ENCODE measurements at regions not wholly inside any gene's neighbourhood (a gene's known extent, or its start where the extent isn't known, plus 50 kb on each side); places are given as distances from the start of the nearest gene placed in this dataset.

GRCh38 chr1:87515781-87516180, 187.1 kb downstream of the LMO4 start:
- H3K4ac ChIP-seq (ENCODE audit: low read depth in 1 of 2, low read length in 2 of 2): no peak overlapping the region
- H2BK12ac ChIP-seq (ENCODE audit: low read length in 2 of 2): no peak overlapping the region
- H2AK5ac ChIP-seq (ENCODE audit: low read length, severe bottlenecking): no peak overlapping the region
- DNase-seq: peak; percentile 11
- H4K8ac ChIP-seq (ENCODE audit: low read length): no peak overlapping the region
- no peak overlapping the region for H3K4me2 ChIP-seq (ENCODE audit: low read length, poor library complexity, severe bottlenecking)
- H3K36me3 ChIP-seq (ENCODE audit: control insufficient read depth in 1 of 2, insufficient read depth in 2 of 2, low read depth in 1 of 2, low read length in 2 of 2): no peaks in the 10 kb centered on the region
- H2AFZ ChIP-seq (ENCODE audit: low read depth, low read length): no peak overlapping the region
- no peak overlapping the region for H3K27ac ChIP-seq (ENCODE audit: low read length, poor library complexity, severe bottlenecking)
- no peak overlapping the region for H2BK15ac ChIP-seq (ENCODE audit: low read depth, poor library complexity, severe bottlenecking)
- no peak overlapping the region for H2BK120ac ChIP-seq (ENCODE audit: low read depth, low read length)
- H2BK5ac ChIP-seq (ENCODE audit: low read depth, low read length, poor library complexity, severe bottlenecking): no peak overlapping the region
- H3K9me3 ChIP-seq (ENCODE audit: control insufficient read depth, low read length): no peaks in the 10 kb centered on the region
- no peak overlapping the region for H3K4me3 ChIP-seq (ENCODE audit: insufficient read depth in 1 of 2, low read depth in 1 of 2, low read length in 2 of 2)
- no peak overlapping the region for H3K23ac ChIP-seq (ENCODE audit: low read length in 2 of 2)
- no peak overlapping the region for H3K14ac ChIP-seq (ENCODE audit: low read length in 2 of 2)
- 86% methylated on average over 1 of the region's 1 CpG for WGBS
- H3K18ac ChIP-seq (ENCODE audit: low read depth in 1 of 2, low read length in 2 of 2): no peak overlapping the region
- H3K79me1 ChIP-seq (replicated peaks; ENCODE audit: low read length, poor library complexity, severe bottlenecking): no peaks in the 10 kb centered on the region
- no peaks in the 10 kb centered on the region for H3K4me1 ChIP-seq (ENCODE audit: control insufficient read depth, insufficient read depth, low read depth, low read length)
- no peak overlapping the region for H3K9ac ChIP-seq (ENCODE audit: low read length)
- H3K27me3 ChIP-seq (ENCODE audit: control insufficient read depth in 1 of 2, insufficient read depth in 1 of 2, low read length in 2 of 2): no peaks in the 10 kb centered on the region
- no peak overlapping the region for H4K91ac ChIP-seq (ENCODE audit: low read length)

- Histone ChIP-seq H3K14ac (ENCODE audit: low read length in 2 of 2) (no peak overlapping the region), H3K4me2 (ENCODE audit: low read length, poor library complexity, severe bottlenecking) (no peak overlapping the region)
Measured at GRCh38 chr1:87518794-87519193, 190.1 kb downstream of the LMO4 start.

DNA sequence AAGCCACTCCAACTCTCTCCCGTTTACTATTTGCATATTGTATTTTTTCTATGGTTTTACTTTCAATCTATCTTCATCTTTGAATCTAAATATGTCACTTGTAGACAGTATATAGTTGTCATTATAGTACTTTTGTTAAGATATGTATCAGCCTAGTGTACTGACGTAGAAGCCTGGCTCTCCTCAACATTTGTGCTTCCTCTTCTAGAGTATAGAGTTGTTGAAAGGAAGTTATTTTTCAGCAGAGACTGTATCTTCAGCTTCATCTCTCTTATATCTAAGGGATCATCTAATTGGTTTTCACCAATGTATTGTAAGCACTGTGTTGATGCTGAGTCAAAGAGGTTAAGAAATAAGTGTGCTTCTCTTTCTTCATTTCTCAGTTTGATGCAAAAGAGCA, 192.8 kb downstream of the LMO4 start:
- H3K14ac ChIP-seq (ENCODE audit: low read length in 2 of 2): no peak overlapping the region
- no CpG with 5 or more reads among the region's 2 CpGs for WGBS
- H3K9ac ChIP-seq (ENCODE audit: low read length): no peak overlapping the region

More at GRCh38 chr1:87518794-87519193, 190.1 kb downstream of the LMO4 start:
- Histone ChIP-seq H3K36me3 (ENCODE audit: control insufficient read depth in 1 of 2, insufficient read depth in 2 of 2, low read depth in 1 of 2, low read length in 2 of 2) (no peaks in the 10 kb centered on the region), H3K4me3 (ENCODE audit: insufficient read depth in 1 of 2, low read depth in 1 of 2, low read length in 2 of 2) (no peak overlapping the region), H2BK12ac (ENCODE audit: low read length in 2 of 2) (no peak overlapping the region), H3K9me3 (ENCODE audit: control insufficient read depth, low read length) (no peaks in the 10 kb centered on the region), H3K79me1 (replicated peaks; ENCODE audit: low read length, poor library complexity, severe bottlenecking) (no peaks in the 10 kb centered on the region), H3K4me1 (ENCODE audit: control insufficient read depth, insufficient read depth, low read depth, low read length) (no peaks in the 10 kb centered on the region), H3K9ac (ENCODE audit: low read length) (no peak overlapping the region), H3K27ac (ENCODE audit: low read length, poor library complexity, severe bottlenecking) (no peak overlapping the region), H3K4ac (ENCODE audit: low read depth in 1 of 2, low read length in 2 of 2) (no peak overlapping the region), H3K27me3 (ENCODE audit: control insufficient read depth in 1 of 2, insufficient read depth in 1 of 2, low read length in 2 of 2) (no peaks in the 10 kb centered on the region), H3K18ac (ENCODE audit: low read depth in 1 of 2, low read length in 2 of 2) (no peak overlapping the region), H2BK5ac (ENCODE audit: low read depth, low read length, poor library complexity, severe bottlenecking) (no peak overlapping the region), H2AK5ac (ENCODE audit: low read length, severe bottlenecking) (no peak overlapping the region), H4K8ac (ENCODE audit: low read length) (no peak overlapping the region), H3K23ac (ENCODE audit: low read length in 2 of 2) (no peak overlapping the region), H2BK120ac (ENCODE audit: low read depth, low read length) (no peak overlapping the region), H2BK15ac (ENCODE audit: low read depth, poor library complexity, severe bottlenecking) (no peak overlapping the region), H2AFZ (ENCODE audit: low read depth, low read length) (no peak overlapping the region), H4K91ac (ENCODE audit: low read length) (no peak overlapping the region)
- no peak for DNase-seq
- 90% methylated on average over 1 of the region's 2 CpGs for WGBS

GRCh38 chr1:87523466-87523865, 194.8 kb downstream of the LMO4 start:
- 87% methylated on average over 3 of the region's 3 CpGs for WGBS
- H2BK15ac ChIP-seq (ENCODE audit: low read depth, poor library complexity, severe bottlenecking): no peak overlapping the region
- no peak overlapping the region for H4K91ac ChIP-seq (ENCODE audit: low read length)
- no peaks in the 10 kb centered on the region for H3K79me1 ChIP-seq (replicated peaks; ENCODE audit: low read length, poor library complexity, severe bottlenecking)
- no peak for DNase-seq
- no peak overlapping the region for H3K4me3 ChIP-seq (ENCODE audit: insufficient read depth in 1 of 2, low read depth in 1 of 2, low read length in 2 of 2)
- H3K14ac ChIP-seq (ENCODE audit: low read length in 2 of 2): no peak overlapping the region
- no peak overlapping the region for H3K23ac ChIP-seq (ENCODE audit: low read length in 2 of 2)
- no peak overlapping the region for H2AFZ ChIP-seq (ENCODE audit: low read depth, low read length)
- H2BK120ac ChIP-seq (ENCODE audit: low read depth, low read length): no peak overlapping the region
- H3K4me2 ChIP-seq (ENCODE audit: low read length, poor library complexity, severe bottlenecking): no peak overlapping the region
- H3K4me1 ChIP-seq (ENCODE audit: control insufficient read depth, insufficient read depth, low read depth, low read length): no peaks in the 10 kb centered on the region
- H2BK12ac ChIP-seq (ENCODE audit: low read length in 2 of 2): no peak overlapping the region
- no peaks in the 10 kb centered on the region for H3K9me3 ChIP-seq (ENCODE audit: control insufficient read depth, low read length)
- H3K27ac ChIP-seq (ENCODE audit: low read length, poor library complexity, severe bottlenecking): no peak overlapping the region
- no peak overlapping the region for H3K9ac ChIP-seq (ENCODE audit: low read length)
- no peak overlapping the region for H4K8ac ChIP-seq (ENCODE audit: low read length)
- H3K4ac ChIP-seq (ENCODE audit: low read depth in 1 of 2, low read length in 2 of 2): no peak overlapping the region
- no peaks in the 10 kb centered on the region for H3K27me3 ChIP-seq (ENCODE audit: control insufficient read depth in 1 of 2, insufficient read depth in 1 of 2, low read length in 2 of 2)
- H2AK5ac ChIP-seq (ENCODE audit: low read length, severe bottlenecking): no peak overlapping the region
- H3K36me3 ChIP-seq (ENCODE audit: control insufficient read depth in 1 of 2, insufficient read depth in 2 of 2, low read depth in 1 of 2, low read length in 2 of 2): no peaks in the 10 kb centered on the region
- H2BK5ac ChIP-seq (ENCODE audit: low read depth, low read length, poor library complexity, severe bottlenecking): no peak overlapping the region
- H3K18ac ChIP-seq (ENCODE audit: low read depth in 1 of 2, low read length in 2 of 2): no peak overlapping the region

More for the DNA sequence above, 192.8 kb downstream of the LMO4 start:
- no peak overlapping the region for H4K91ac ChIP-seq (ENCODE audit: low read length)
- H2AFZ ChIP-seq (ENCODE audit: low read depth, low read length): no peak overlapping the region
- H3K9me3 ChIP-seq (ENCODE audit: control insufficient read depth, low read length): no peaks in the 10 kb centered on the region
- no peaks in the 10 kb centered on the region for H3K36me3 ChIP-seq (ENCODE audit: control insufficient read depth in 1 of 2, insufficient read depth in 2 of 2, low read depth in 1 of 2, low read length in 2 of 2)
- H2BK15ac ChIP-seq (ENCODE audit: low read depth, poor library complexity, severe bottlenecking): no peak overlapping the region
- no peak overlapping the region for H4K8ac ChIP-seq (ENCODE audit: low read length)
- no peak overlapping the region for H3K18ac ChIP-seq (ENCODE audit: low read depth in 1 of 2, low read length in 2 of 2)
- no peak overlapping the region for H2BK120ac ChIP-seq (ENCODE audit: low read depth, low read length)
- H3K27ac ChIP-seq (ENCODE audit: low read length, poor library complexity, severe bottlenecking): no peak overlapping the region
- H3K4me3 ChIP-seq (ENCODE audit: insufficient read depth in 1 of 2, low read depth in 1 of 2, low read length in 2 of 2): no peak overlapping the region
- no peak overlapping the region for H2AK5ac ChIP-seq (ENCODE audit: low read length, severe bottlenecking)
- H3K4ac ChIP-seq (ENCODE audit: low read depth in 1 of 2, low read length in 2 of 2): no peak overlapping the region
- no peak overlapping the region for H3K4me2 ChIP-seq (ENCODE audit: low read length, poor library complexity, severe bottlenecking)
- no peak overlapping the region for H2BK5ac ChIP-seq (ENCODE audit: low read depth, low read length, poor library complexity, severe bottlenecking)
- no peaks in the 10 kb centered on the region for H3K4me1 ChIP-seq (ENCODE audit: control insufficient read depth, insufficient read depth, low read depth, low read length)
- H3K79me1 ChIP-seq (replicated peaks; ENCODE audit: low read length, poor library complexity, severe bottlenecking): no peaks in the 10 kb centered on the region
- no peak overlapping the region for H2BK12ac ChIP-seq (ENCODE audit: low read length in 2 of 2)
- H3K23ac ChIP-seq (ENCODE audit: low read length in 2 of 2): no peak overlapping the region
- no peak for DNase-seq
- no peaks in the 10 kb centered on the region for H3K27me3 ChIP-seq (ENCODE audit: control insufficient read depth in 1 of 2, insufficient read depth in 1 of 2, low read length in 2 of 2)
